ENCODE measurements at regions not wholly inside any gene's neighbourhood (a gene's known extent, or its start where the extent isn't known, plus 50 kb on each side); places are given as distances from the start of the nearest gene placed in this dataset.
A peak's percentile ranks its signal among the peaks of the same experiment; 100 is the strongest.

DNA sequence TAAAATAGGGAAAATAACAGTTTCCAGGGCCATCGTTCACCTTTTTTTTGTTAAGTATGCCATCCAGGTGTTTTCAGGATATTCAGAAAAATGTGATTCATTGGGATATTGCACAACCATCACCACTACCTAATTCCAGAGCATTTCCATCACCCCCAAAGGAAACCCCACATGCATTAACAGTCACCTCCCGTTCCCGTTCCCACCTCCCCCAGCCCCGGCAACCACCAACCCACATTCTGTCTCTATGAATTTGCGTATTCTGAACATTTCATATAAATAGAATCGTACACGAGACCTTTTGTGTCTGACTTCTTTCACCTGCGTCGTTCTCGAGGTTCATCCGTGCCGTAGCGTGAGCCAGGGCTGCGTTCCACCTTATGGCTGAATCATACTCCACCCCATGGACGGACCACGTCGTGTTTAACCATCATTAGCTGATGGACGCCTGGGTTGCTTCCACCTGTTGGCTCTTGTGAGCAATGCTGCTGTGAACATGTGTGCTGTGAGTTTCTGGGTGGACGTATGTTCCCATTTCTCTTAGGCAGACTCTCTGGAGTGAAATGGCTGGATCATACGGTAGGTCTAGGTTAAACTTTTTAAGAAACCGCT is 51.0 kb upstream of the NCOR2 start:
- no peaks in the 10 kb centered on the region for H3K9me3 ChIP-seq (ENCODE audit: control insufficient read depth, insufficient read depth, low read depth, low read length)
- no TSS peak for BruUV-seq (replicated peaks)
- intact Hi-C loops (cut with micrococcal nuclease; ENCODE audit: unreplicated experiment) = no loop called here
- CTCF ChIA-PET = interaction anchor here (0.6 to 0.7 kb wide), 2 partner anchors 217 to 296 kb away, joined by 3 read pairs; no protein-coding TSS in a partner anchor
- in situ Hi-C loops (cut with HindIII; ENCODE audit: low pct_unique_long_range_greater_than_20kb, low sequenced_read_pairs) = no loop called here
- H3K36me3 ChIP-seq (ENCODE audit: control insufficient read depth, insufficient read depth, low read length) = no peaks in the 10 kb centered on the region
- no peaks in the 10 kb centered on the region for H3K27me3 ChIP-seq (ENCODE audit: control insufficient read depth, insufficient read depth, low read length)
- no peak overlapping the region for H3K4me3 ChIP-seq (ENCODE audit: low read depth in 2 of 2, low read length in 2 of 2)
- TF ChIP-seq SIN3A (IDR thresholded peaks at IDR 0.05; ENCODE audit: borderline replicate concordance, insufficient read depth, low read depth, low read length) (no peak), POLR2AphosphoS5 (IDR thresholded peaks at IDR 0.05; ENCODE audit: low read depth, low read length) (no peak)
- TF ChIP-seq, protein P1, sequence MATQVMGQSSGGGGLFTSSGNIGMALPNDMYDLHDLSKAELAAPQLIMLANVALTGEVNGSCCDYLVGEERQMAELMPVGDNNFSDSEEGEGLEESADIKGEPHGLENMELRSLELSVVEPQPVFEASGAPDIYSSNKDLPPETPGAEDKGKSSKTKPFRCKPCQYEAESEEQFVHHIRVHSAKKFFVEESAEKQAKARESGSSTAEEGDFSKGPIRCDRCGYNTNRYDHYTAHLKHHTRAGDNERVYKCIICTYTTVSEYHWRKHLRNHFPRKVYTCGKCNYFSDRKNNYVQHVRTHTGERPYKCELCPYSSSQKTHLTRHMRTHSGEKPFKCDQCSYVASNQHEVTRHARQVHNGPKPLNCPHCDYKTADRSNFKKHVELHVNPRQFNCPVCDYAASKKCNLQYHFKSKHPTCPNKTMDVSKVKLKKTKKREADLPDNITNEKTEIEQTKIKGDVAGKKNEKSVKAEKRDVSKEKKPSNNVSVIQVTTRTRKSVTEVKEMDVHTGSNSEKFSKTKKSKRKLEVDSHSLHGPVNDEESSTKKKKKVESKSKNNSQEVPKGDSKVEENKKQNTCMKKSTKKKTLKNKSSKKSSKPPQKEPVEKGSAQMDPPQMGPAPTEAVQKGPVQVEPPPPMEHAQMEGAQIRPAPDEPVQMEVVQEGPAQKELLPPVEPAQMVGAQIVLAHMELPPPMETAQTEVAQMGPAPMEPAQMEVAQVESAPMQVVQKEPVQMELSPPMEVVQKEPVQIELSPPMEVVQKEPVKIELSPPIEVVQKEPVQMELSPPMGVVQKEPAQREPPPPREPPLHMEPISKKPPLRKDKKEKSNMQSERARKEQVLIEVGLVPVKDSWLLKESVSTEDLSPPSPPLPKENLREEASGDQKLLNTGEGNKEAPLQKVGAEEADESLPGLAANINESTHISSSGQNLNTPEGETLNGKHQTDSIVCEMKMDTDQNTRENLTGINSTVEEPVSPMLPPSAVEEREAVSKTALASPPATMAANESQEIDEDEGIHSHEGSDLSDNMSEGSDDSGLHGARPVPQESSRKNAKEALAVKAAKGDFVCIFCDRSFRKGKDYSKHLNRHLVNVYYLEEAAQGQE (IDR thresholded peaks at IDR 0.05; ENCODE audit: insufficient read depth in 1 of 2, low read depth in 2 of 2, low read length in 1 of 2) = no peak
- TF ChIP-seq, protein P2, sequence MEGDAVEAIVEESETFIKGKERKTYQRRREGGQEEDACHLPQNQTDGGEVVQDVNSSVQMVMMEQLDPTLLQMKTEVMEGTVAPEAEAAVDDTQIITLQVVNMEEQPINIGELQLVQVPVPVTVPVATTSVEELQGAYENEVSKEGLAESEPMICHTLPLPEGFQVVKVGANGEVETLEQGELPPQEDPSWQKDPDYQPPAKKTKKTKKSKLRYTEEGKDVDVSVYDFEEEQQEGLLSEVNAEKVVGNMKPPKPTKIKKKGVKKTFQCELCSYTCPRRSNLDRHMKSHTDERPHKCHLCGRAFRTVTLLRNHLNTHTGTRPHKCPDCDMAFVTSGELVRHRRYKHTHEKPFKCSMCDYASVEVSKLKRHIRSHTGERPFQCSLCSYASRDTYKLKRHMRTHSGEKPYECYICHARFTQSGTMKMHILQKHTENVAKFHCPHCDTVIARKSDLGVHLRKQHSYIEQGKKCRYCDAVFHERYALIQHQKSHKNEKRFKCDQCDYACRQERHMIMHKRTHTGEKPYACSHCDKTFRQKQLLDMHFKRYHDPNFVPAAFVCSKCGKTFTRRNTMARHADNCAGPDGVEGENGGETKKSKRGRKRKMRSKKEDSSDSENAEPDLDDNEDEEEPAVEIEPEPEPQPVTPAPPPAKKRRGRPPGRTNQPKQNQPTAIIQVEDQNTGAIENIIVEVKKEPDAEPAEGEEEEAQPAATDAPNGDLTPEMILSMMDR (IDR thresholded peaks at IDR 0.05) = no peak
- no peak overlapping the region for H3K27ac ChIP-seq (ENCODE audit: low read length)
- POLR2A ChIA-PET = no interaction called here
- ATAC-seq (no peak), DNase-seq (ENCODE audit: low read depth, low spot score) (no peak)
- H3K4me1 ChIP-seq (ENCODE audit: control insufficient read depth, insufficient read depth, low read length) = 0 out of 2 replicates have a peak, but pooled peaks cover 2% of the 10 kb centered on the region

DNA sequence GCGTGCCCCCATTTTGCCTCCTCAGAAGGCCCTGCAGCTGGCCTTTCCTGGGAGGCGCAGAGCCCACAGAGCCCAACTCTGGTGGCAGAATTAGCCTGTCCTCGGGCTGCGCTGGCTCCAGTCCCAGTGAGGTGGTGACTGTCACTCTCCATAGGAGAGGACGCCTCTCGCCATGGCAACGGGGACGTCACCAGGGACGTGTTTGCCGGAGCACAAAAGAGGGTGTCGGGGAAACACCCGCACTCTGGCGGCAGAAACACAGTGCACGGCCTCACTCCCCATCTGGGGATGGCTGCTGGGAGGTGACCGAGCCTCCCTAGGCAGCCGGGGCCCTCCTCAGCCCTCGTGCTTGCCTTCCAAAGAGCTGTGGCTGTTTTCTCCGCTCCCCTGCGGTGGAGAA is 50.2 kb upstream of the NCOR2 start:
- no TSS peak for BruUV-seq (replicated peaks)
- intact Hi-C loops (cut with micrococcal nuclease; ENCODE audit: unreplicated experiment) (no loop called here), in situ Hi-C loops (cut with HindIII; ENCODE audit: low pct_unique_long_range_greater_than_20kb, low sequenced_read_pairs) (no loop called here)
- Histone ChIP-seq H3K36me3 (ENCODE audit: control insufficient read depth, insufficient read depth, low read length) (no peaks in the 10 kb centered on the region), H3K4me1 (ENCODE audit: control insufficient read depth, insufficient read depth, low read length) (no peaks in the 10 kb centered on the region), H3K27ac (ENCODE audit: low read length) (no peak overlapping the region), H3K9me3 (ENCODE audit: control insufficient read depth, insufficient read depth, low read depth, low read length) (no peaks in the 10 kb centered on the region), H3K4me3 (ENCODE audit: low read depth in 2 of 2, low read length in 2 of 2) (no peak overlapping the region), H3K27me3 (ENCODE audit: control insufficient read depth, insufficient read depth, low read length) (no peaks in the 10 kb centered on the region)
- ChIA-PET CTCF (no interaction called here), POLR2A (no interaction called here)
- ATAC-seq (peak; percentile 60), DNase-seq (ENCODE audit: low read depth, low spot score) (no peak)
- TF ChIP-seq POLR2AphosphoS5 (IDR thresholded peaks at IDR 0.05; ENCODE audit: low read depth, low read length) (no peak), SIN3A (IDR thresholded peaks at IDR 0.05; ENCODE audit: borderline replicate concordance, insufficient read depth, low read depth, low read length) (no peak), TCF7L2 (IDR thresholded peaks at IDR 0.05; ENCODE audit: low read depth, low read length) (no peak)
- TF ChIP-seq, protein P1 (IDR thresholded peaks at IDR 0.05; ENCODE audit: insufficient read depth in 1 of 2, low read depth in 2 of 2, low read length in 1 of 2) = no peak
- TF ChIP-seq, protein P2 (IDR thresholded peaks at IDR 0.05) = no peak

Measured in Panc1 (cell line).